Kidney glomerular epithelial cell (primary cell): ENCODE measurements at regions not wholly inside any gene's neighbourhood (a gene's known extent, or its start where the extent isn't known, plus 50 kb on each side); places are given as distances from the start of the nearest gene placed in this dataset.

ENCODE experiments used
- DNase-seq: peaks from one replicate; lab custom pipeline; 2025; lab: John Stamatoyannopoulos, UW

- no peak for DNase-seq
These were observed 75.6 kb downstream of the ENGASE start for GRCh38 chr17:79150035-79150733.

- DNase-seq, result no peak
These were observed 74.0 kb downstream of the ENGASE start for GRCh38 chr17:79148584-79148983.

GRCh38 chr17:79147746-79148506, 73.3 kb downstream of the ENGASE start:
- no peak for DNase-seq

- DNase-seq, result no peak
These were observed 71.9 kb downstream of the ENGASE start for GRCh38 chr17:79146562-79146961.

GRCh38 chr17:79145548-79145947, 70.9 kb downstream of the ENGASE start:
- DNase-seq, result no peak

GRCh38 chr17:79144133-79144532, 69.5 kb downstream of the ENGASE start:
- no peak for DNase-seq

- no peak for DNase-seq
These were observed 67.8 kb downstream of the ENGASE start for GRCh38 chr17:79142375-79142774.

- no peak for DNase-seq
These were observed 67.1 kb downstream of the ENGASE start for GRCh38 chr17:79141578-79142355.

GRCh38 chr17:79138826-79139225, 64.2 kb downstream of the ENGASE start:
- no peak for DNase-seq

GRCh38 chr17:79137789-79138165, 63.2 kb downstream of the ENGASE start:
- DNase-seq, result no peak

GRCh38 chr17:79137015-79137788, 62.6 kb downstream of the ENGASE start:
- no peak for DNase-seq

GRCh38 chr17:79136596-79136995, 62.0 kb downstream of the ENGASE start:
- DNase-seq, result no peak
